ENCODE measurements at regions not wholly inside any gene's neighbourhood (a gene's known extent, or its start where the extent isn't known, plus 50 kb on each side); places are given as distances from the start of the nearest gene placed in this dataset.

- ChIA-PET CTCF (no interaction called here), POLR2A (no interaction called here)
- Histone ChIP-seq H3K36me3 (replicated peaks in 1 of 2; ENCODE audit: control extremely low read depth in 1 of 2, control insufficient read depth in 1 of 2, extremely low read depth in 1 of 2, insufficient read depth in 2 of 2, low read length in 1 of 2) (no peaks in the 10 kb centered on the region), H3K79me2 (ENCODE audit: control insufficient read depth, insufficient read depth, low read length) (no peaks in the 10 kb centered on the region), H4K20me1 (ENCODE audit: control insufficient read depth, insufficient read depth, low read length, poor library complexity, severe bottlenecking) (no peaks in the 10 kb centered on the region), H3K4me1 (ENCODE audit: control insufficient read depth in 2 of 2, insufficient read depth in 2 of 2, low read length in 2 of 2) (peaks cover 32 to 34% of the 10 kb centered on the region in 2 donors), H3K4me2 (replicated peaks; ENCODE audit: low read depth, low read length, poor library complexity, severe bottlenecking) (no peak overlapping the region), H3K9me3 (ENCODE audit: control extremely low read depth in 1 of 3, control insufficient read depth in 2 of 3, insufficient read depth in 1 of 3, low read length in 2 of 3) (peaks cover 0 to 17% (median 0%) of the 10 kb centered on the region in 3 donors), H3K4me3 (ENCODE audit: control extremely low read depth in 1 of 5, extremely low read depth in 1 of 5, insufficient read depth in 1 of 5, low read depth in 2 of 5, low read length in 4 of 5) (no peak overlapping the region), H2AFZ (ENCODE audit: insufficient read depth, low read depth, low read length, poor library complexity, severe bottlenecking) (no peak overlapping the region), H3K9ac (ENCODE audit: low read length) (no peak overlapping the region), H3K27me3 (replicated peaks in 1 of 4; ENCODE audit: control extremely low read depth in 1 of 4, control insufficient read depth in 3 of 4, insufficient read depth in 4 of 4, low read length in 3 of 4) (peaks cover 0 to 72% (median 41%) of the 10 kb centered on the region in 4 experiments), H3K27ac (ENCODE audit: low read length in 2 of 2) (no peak overlapping the region)
- no peak for TF ChIP-seq CTCF (IDR thresholded peaks at IDR 0.05)
- no peak for TF ChIP-seq EZH2 (IDR thresholded peaks at IDR 0.05; ENCODE audit: borderline replicate concordance, insufficient read depth, low read depth, low read length, poor library complexity, severe bottlenecking)
- ATAC-seq (ENCODE audit: low read depth), result no peak
- H3K4me3 Mint-ChIP-seq, result no peak overlapping the region
- H3K27me3 Mint-ChIP-seq, result peaks cover 80% of the 10 kb centered on the region
- no peaks in the 10 kb centered on the region for H3K9me3 Mint-ChIP-seq (ENCODE audit: insufficient read depth)
- DNase-seq, result no peak
- H3K4me1 Mint-ChIP-seq, result peaks cover 34% of the 10 kb centered on the region
- intact Hi-C loops (cut with micrococcal nuclease), result no loop called here
- H3K27ac Mint-ChIP-seq, result no peak overlapping the region
- no CpG with 5 or more reads among the region's 6 CpGs for WGBS (ENCODE audit: insufficient coverage)
Observed at GRCh38 chr11:43583548-43583947, 97.0 kb upstream of the HSD17B12 start.

GRCh38 chr11:43585877-43586608 lies 94.5 kb upstream of the HSD17B12 start:
- intact Hi-C loops (cut with micrococcal nuclease), result no loop called here
- ChIA-PET CTCF (interaction anchor here (1.0 to 2.0 kb wide), 2 partner anchors 19 kb away, joined by 3 to 4 read pairs; no protein-coding TSS in a partner anchor), POLR2A (no interaction called here)
- H3K4me3 Mint-ChIP-seq, result no peak overlapping the region
- Histone ChIP-seq H2AFZ (ENCODE audit: insufficient read depth, low read depth, low read length, poor library complexity, severe bottlenecking) (no peak overlapping the region), H3K9me3 (ENCODE audit: control extremely low read depth in 1 of 3, control insufficient read depth in 2 of 3, insufficient read depth in 1 of 3, low read length in 2 of 3) (peaks cover 0 to 12% (median 0%) of the 10 kb centered on the region in 3 donors), H3K4me3 (ENCODE audit: control extremely low read depth in 1 of 5, extremely low read depth in 1 of 5, insufficient read depth in 1 of 5, low read depth in 2 of 5, low read length in 4 of 5) (no peak overlapping the region), H3K79me2 (ENCODE audit: control insufficient read depth, insufficient read depth, low read length) (no peaks in the 10 kb centered on the region), H3K36me3 (replicated peaks in 1 of 2; ENCODE audit: control extremely low read depth in 1 of 2, control insufficient read depth in 1 of 2, extremely low read depth in 1 of 2, insufficient read depth in 2 of 2, low read length in 1 of 2) (no peaks in the 10 kb centered on the region), H4K20me1 (ENCODE audit: control insufficient read depth, insufficient read depth, low read length, poor library complexity, severe bottlenecking) (no peaks in the 10 kb centered on the region), H3K27me3 (replicated peaks in 1 of 4; ENCODE audit: control extremely low read depth in 1 of 4, control insufficient read depth in 3 of 4, insufficient read depth in 4 of 4, low read length in 3 of 4) (peaks cover 0 to 50% (median 30%) of the 10 kb centered on the region in 4 experiments), H3K4me1 (ENCODE audit: control insufficient read depth in 2 of 2, insufficient read depth in 2 of 2, low read length in 2 of 2) (peaks cover 16% of the 10 kb centered on the region in 2 donors), H3K27ac (ENCODE audit: low read length in 2 of 2) (no peak overlapping the region), H3K9ac (ENCODE audit: low read length) (no peak overlapping the region), H3K4me2 (replicated peaks; ENCODE audit: low read depth, low read length, poor library complexity, severe bottlenecking) (no peak overlapping the region)
- no peak overlapping the region for H3K27ac Mint-ChIP-seq
- no CpG with 5 or more reads among the region's 1 CpG for whole genome bisulfite sequencing (ENCODE audit: insufficient coverage)
- H3K9me3 Mint-ChIP-seq (ENCODE audit: insufficient read depth), result no peaks in the 10 kb centered on the region
- H3K4me1 Mint-ChIP-seq, result peaks cover 16% of the 10 kb centered on the region
- ATAC-seq (ENCODE audit: low read depth) (no peak), DNase-seq (no peak)
- TF ChIP-seq EZH2 (IDR thresholded peaks at IDR 0.05; ENCODE audit: borderline replicate concordance, insufficient read depth, low read depth, low read length, poor library complexity, severe bottlenecking), result no peak
- no peak for TF ChIP-seq CTCF (IDR thresholded peaks at IDR 0.05)
- H3K27me3 Mint-ChIP-seq, result peaks cover 68% of the 10 kb centered on the region

Data from B cell (primary cell).